SK-N-SH (cell line): ENCODE measurements at regions not wholly inside any gene's neighbourhood (a gene's known extent, or its start where the extent isn't known, plus 50 kb on each side); places are given as distances from the start of the nearest gene placed in this dataset.

Source experiments
- CTCF ChIA-PET: fragments of 300-600, 350-600 bp; formaldehyde crosslinking; extraction: SDS; loops from one replicate; lab custom pipeline; 2021; lab: Yijun Ruan, JAX
- POLR2A ChIA-PET: fragments of 350-600 bp; sonication (Branson Sonifier 250); formaldehyde crosslinking; extraction: SDS; loops from one replicate; lab custom pipeline; 2020; ENCODE audit warnings: antibody characterized with exemption, inconsistent platforms; lab: Yijun Ruan, JAX
- DNase-seq: peaks from one replicate; pipeline ENCODE4 v3.0.0; 2012
- H2AFZ ChIP-seq: fragments of 200-600 bp; sonication (generic); 2 replicates; pipeline ENCODE4 v1.8.1; 2016; ENCODE audit warnings: antibody characterized with exemption, mild to moderate bottlenecking, low read depth
- H3F3A ChIP-seq: fragments of 200-600 bp; sonication (generic); replicated peaks from 2 replicates; pipeline ENCODE3; 2016; ENCODE audit warnings: antibody characterized with exemption, mild to moderate bottlenecking; ENCODE audit not compliant: insufficient read depth
- H3K27ac ChIP-seq, 2 experiments: fragments of 200-500 bp in 1 of 2; fragments of 200-600 bp in 1 of 2; sonication (Bioruptor generic) in 1 of 2; sonication (generic), shearing (Covaris generic) in 1 of 2; 2 replicates each; pipeline versions ENCODE4 v1.5.1 to v1.6.1; 2014 to 2016; ENCODE audit warnings: low read depth in 2 of 2, inconsistent platforms in 1 of 2, low read length in 1 of 2, mild to moderate bottlenecking in 1 of 2, mixed read lengths in 1 of 2
- H3K27me3 ChIP-seq: fragments of 200-600 bp; sonication (generic), shearing (Covaris generic); 2 replicates; pipeline ENCODE4 v1.6.1; 2016; ENCODE audit warnings: mixed run types; ENCODE audit not compliant: insufficient read depth
- H3K36me3 ChIP-seq, 2 experiments: fragments of 200-500 bp in 1 of 2; fragments of 200-600 bp in 1 of 2; sonication (Bioruptor generic) in 1 of 2; sonication (generic) in 1 of 2; replicated peaks in 1 of 2; 2 replicates each; pipeline versions ENCODE3 to v1.5.1; 2014 to 2016; ENCODE audit warnings: low read length in 1 of 2, mild to moderate bottlenecking in 1 of 2; ENCODE audit not compliant: insufficient read depth in 2 of 2, control insufficient read depth in 1 of 2
- H3K4me1 ChIP-seq, 2 experiments: fragments of 200-500 bp in 1 of 2; fragments of 200-600 bp in 1 of 2; sonication (Bioruptor generic) in 1 of 2; sonication (generic), shearing (Covaris generic) in 1 of 2; 2 replicates each; pipeline versions ENCODE4 v1.5.1 to v1.6.1; 2014 to 2016; ENCODE audit warnings: low read depth in 1 of 2, low read length in 1 of 2, mixed run types in 1 of 2; ENCODE audit not compliant: insufficient read depth in 2 of 2, control insufficient read depth in 1 of 2
- H3K4me2 ChIP-seq: fragments of 200-600 bp; sonication (generic), shearing (Covaris generic); 2 replicates; pipeline ENCODE4 v1.6.1; 2017; ENCODE audit warnings: mixed run types
- H3K4me3 ChIP-seq, 2 experiments: fragments of 200-500 bp in 1 of 2; fragments of 200-600 bp in 1 of 2; sonication (Bioruptor generic) in 1 of 2; sonication (generic), shearing (Covaris generic) in 1 of 2; 2 replicates each; pipeline versions ENCODE4 v1.5.1 to v1.8.1; 2014 to 2016; ENCODE audit warnings: low read depth in 2 of 2, inconsistent platforms in 1 of 2, low read length in 1 of 2, mild to moderate bottlenecking in 1 of 2, mixed read lengths in 1 of 2, moderate library complexity in 1 of 2
- H3K79me2 ChIP-seq: fragments of 200-600 bp; sonication (generic); 2 replicates; pipeline ENCODE4 v1.8.1; 2017; ENCODE audit warnings: mild to moderate bottlenecking; ENCODE audit not compliant: insufficient read depth
- H3K9ac ChIP-seq: fragments of 200-600 bp; sonication (generic); 2 replicates; pipeline ENCODE4 v1.6.1; 2017; ENCODE audit warnings: mixed run types
- H3K9me2 ChIP-seq: fragments of 200-600 bp; sonication (generic); 2 replicates; pipeline ENCODE4 v1.6.1; 2017; ENCODE audit warnings: mixed run types
- H3K9me3 ChIP-seq: fragments of 200-600 bp; sonication (generic); 2 replicates; pipeline ENCODE4 v1.6.1; 2017; ENCODE audit warnings: mixed run types, mild to moderate bottlenecking, moderate library complexity
- H4K20me1 ChIP-seq: fragments of 200-600 bp; sonication (generic); 2 replicates; pipeline ENCODE4 v1.6.1; 2017; ENCODE audit warnings: mild to moderate bottlenecking, mixed run types; ENCODE audit not compliant: insufficient read depth
- CTCF ChIP-seq: fragments of 200-600 bp; sonication (generic); IDR thresholded peaks from 2 replicates; pipeline ENCODE4 v1.6.1; 2017; ENCODE audit warnings: antibody characterized with exemption, mild to moderate bottlenecking, moderate library complexity
- ELF1 ChIP-seq: IDR thresholded peaks from 2 replicates; pipeline ENCODE4 v1.4.0; 2012
- EP300 ChIP-seq, 2 experiments: IDR thresholded peaks; 2 replicates each; pipeline versions ENCODE4 v1.4.0 to v1.6.1; 2012; ENCODE audit warnings: borderline replicate concordance in 1 of 2, low read depth in 1 of 2, low read length in 1 of 2
- FOXJ3 ChIP-seq: sonication (generic); formaldehyde crosslinking; IDR thresholded peaks from 2 replicates; pipeline ENCODE4 v1.5.1; 2020; ENCODE audit warnings: mild to moderate bottlenecking, missing genetic modification reagents
- FOXM1 ChIP-seq: IDR thresholded peaks from 2 replicates; pipeline ENCODE4 v1.4.0; 2012; ENCODE audit warnings: low read depth, mild to moderate bottlenecking
- GABPA ChIP-seq: IDR thresholded peaks from 2 replicates; pipeline ENCODE4 v1.4.0; 2012; ENCODE audit warnings: low read depth, mild to moderate bottlenecking
- GATA2 ChIP-seq: sonication (generic); formaldehyde crosslinking; IDR thresholded peaks from 2 replicates; pipeline ENCODE4 v1.5.0; 2020; ENCODE audit warnings: mild to moderate bottlenecking, missing genetic modification reagents
- IRF3 ChIP-seq: fragments of 150-350 bp; IDR thresholded peaks from 2 replicates; pipeline ENCODE4 v1.6.1; 2016; ENCODE audit warnings: mild to moderate bottlenecking, low read depth, low read length
- JUND ChIP-seq: IDR thresholded peaks from 2 replicates; pipeline ENCODE4 v1.4.0; 2012
- MEF2A ChIP-seq: IDR thresholded peaks from 2 replicates; pipeline ENCODE4 v1.4.0; 2012; ENCODE audit warnings: low read depth, borderline replicate concordance
- MXI1 ChIP-seq: IDR thresholded peaks from 2 replicates; pipeline ENCODE4 v1.6.1; 2012; ENCODE audit warnings: mild to moderate bottlenecking, low read depth, low read length, improper control_type of control experiment
- NFIC ChIP-seq: IDR thresholded peaks from 2 replicates; pipeline ENCODE4 v1.4.0; 2012; ENCODE audit warnings: borderline replicate concordance
- NRF1 ChIP-seq: IDR thresholded peaks from 2 replicates; pipeline ENCODE4 v1.6.1; 2012; ENCODE audit warnings: low read depth, mild to moderate bottlenecking, low read length
- RAD21 ChIP-seq: IDR thresholded peaks from 2 replicates; pipeline ENCODE4 v1.6.1; 2012; ENCODE audit warnings: mild to moderate bottlenecking, low read length
- RCOR1 ChIP-seq: fragments of 150-350 bp; IDR thresholded peaks from 2 replicates; pipeline ENCODE4 v1.6.1; 2017; ENCODE audit warnings: antibody characterized with exemption, low read length
- TAF1 ChIP-seq: IDR thresholded peaks from 2 replicates; pipeline ENCODE4 v1.6.1; 2012; ENCODE audit warnings: low read depth, mild to moderate bottlenecking, low read length, moderate library complexity, borderline replicate concordance
- YY1 ChIP-seq: IDR thresholded peaks from 2 replicates; pipeline ENCODE4 v1.4.0; 2012; ENCODE audit warnings: low read depth, mild to moderate bottlenecking
- ZBTB33 ChIP-seq: IDR thresholded peaks from 2 replicates; pipeline ENCODE4 v1.4.0; 2012; ENCODE audit warnings: low read depth, borderline replicate concordance
- WGBS: methylation state at CpG from one replicate; pipeline ENCODE4 v1.1.6; 2017; ENCODE audit warnings: low lambda C conversion rate; 5-methylcytosine and 5-hydroxymethylcytosine counted together
- TF ChIP-seq, protein P1 (sequence below): fragments of 150-350 bp; IDR thresholded peaks from 2 replicates; pipeline ENCODE4 v1.6.1; 2017; ENCODE audit warnings: antibody characterized with exemption, low read length, low read depth, borderline replicate concordance
- TF ChIP-seq, protein P2 (sequence below): IDR thresholded peaks from 2 replicates; pipeline ENCODE4 v1.4.0; 2012; ENCODE audit warnings: low read depth, borderline replicate concordance

DNA sequence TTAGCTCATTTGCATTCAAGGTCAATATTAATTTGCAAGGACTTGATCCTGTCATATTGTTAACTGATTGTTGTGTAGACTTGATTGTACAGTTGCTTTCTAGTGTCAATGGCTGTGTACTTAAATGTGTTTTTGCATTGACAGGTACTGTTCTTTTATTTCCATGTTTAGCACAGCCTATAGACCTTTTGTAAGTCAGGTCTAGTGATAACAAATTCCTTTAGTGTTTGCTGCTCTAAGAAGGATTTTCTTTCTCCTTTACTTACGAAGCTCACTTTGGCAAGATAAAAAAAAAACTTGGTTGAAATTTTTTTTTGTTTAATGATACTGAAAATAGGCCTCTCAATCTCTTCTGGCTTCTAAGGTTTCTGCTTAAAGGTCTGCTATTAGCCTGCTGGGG lies 942.3 kb downstream of the QKI start:
- no peak overlapping the region for H3K4me3 ChIP-seq
- TF ChIP-seq NRF1 = no peak
- no peak for TF ChIP-seq ELF1
- no peak for TF ChIP-seq MEF2A
- no peak for TF ChIP-seq YY1
- no peak for TF ChIP-seq CTCF
- TF ChIP-seq RAD21 = no peak
- TF ChIP-seq RCOR1 = no peak
- no peak for TF ChIP-seq JUND
- no peak for TF ChIP-seq NFIC
- no peak for TF ChIP-seq IRF3
- no peak for TF ChIP-seq FOXJ3 (CRISPR knock-in tag)
- no peak for TF ChIP-seq GATA2 (CRISPR knock-in tag)
- TF ChIP-seq, protein P1, sequence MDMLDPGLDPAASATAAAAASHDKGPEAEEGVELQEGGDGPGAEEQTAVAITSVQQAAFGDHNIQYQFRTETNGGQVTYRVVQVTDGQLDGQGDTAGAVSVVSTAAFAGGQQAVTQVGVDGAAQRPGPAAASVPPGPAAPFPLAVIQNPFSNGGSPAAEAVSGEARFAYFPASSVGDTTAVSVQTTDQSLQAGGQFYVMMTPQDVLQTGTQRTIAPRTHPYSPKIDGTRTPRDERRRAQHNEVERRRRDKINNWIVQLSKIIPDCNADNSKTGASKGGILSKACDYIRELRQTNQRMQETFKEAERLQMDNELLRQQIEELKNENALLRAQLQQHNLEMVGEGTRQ = no peak
- CTCF ChIA-PET = no interaction called here
- no peaks in the 10 kb centered on the region for H3K36me3 ChIP-seq
- no peak overlapping the region for H3K4me2 ChIP-seq
- H3K4me1 ChIP-seq = no peaks in the 10 kb centered on the region
- no peak for DNase-seq
- H4K20me1 ChIP-seq = no peaks in the 10 kb centered on the region
- no peak overlapping the region for H3K9ac ChIP-seq
- H3K9me3 ChIP-seq = no peaks in the 10 kb centered on the region
- no peaks in the 10 kb centered on the region for H3K79me2 ChIP-seq
- no peak overlapping the region for H2AFZ ChIP-seq
- WGBS = 11% methylated on average over 1 of the region's 1 CpG
- POLR2A ChIA-PET = no interaction called here
- H3F3A ChIP-seq = no peaks in the 10 kb centered on the region
- no peak overlapping the region for H3K27ac ChIP-seq
- H3K9me2 ChIP-seq = no peaks in the 10 kb centered on the region
- H3K27me3 ChIP-seq = no peaks in the 10 kb centered on the region

- ChIA-PET POLR2A (no interaction called here), CTCF (no interaction called here)
- H3K27me3 ChIP-seq = no peaks in the 10 kb centered on the region
- H3K4me3 ChIP-seq = no peak overlapping the region
- H3K36me3 ChIP-seq = no peaks in the 10 kb centered on the region
- H4K20me1 ChIP-seq = no peaks in the 10 kb centered on the region
- no CpG with 5 or more reads among the region's 2 CpGs for WGBS
- H3K4me1 ChIP-seq = no peaks in the 10 kb centered on the region
- H3K9me3 ChIP-seq = 0 out of 2 replicates have a peak, but pooled peaks cover 6% of the 10 kb centered on the region
- H3K79me2 ChIP-seq = no peaks in the 10 kb centered on the region
- no peak for DNase-seq
- no peak overlapping the region for H2AFZ ChIP-seq
- no peaks in the 10 kb centered on the region for H3F3A ChIP-seq
- H3K4me2 ChIP-seq = no peak overlapping the region
- no peak overlapping the region for H3K9ac ChIP-seq
- no peak overlapping the region for H3K27ac ChIP-seq
- H3K9me2 ChIP-seq = no peaks in the 10 kb centered on the region
- TF ChIP-seq MEF2A (no peak), IRF3 (no peak), RAD21 (no peak), GABPA (no peak), GATA2 (CRISPR knock-in tag) (no peak), TAF1 (no peak), ZBTB33 (no peak), FOXM1 (no peak), EP300 (IDR thresholded peaks at IDR 0.05; ENCODE audit: borderline replicate concordance in 1 of 2, low read depth in 1 of 2, low read length in 1 of 2) (no peak), MXI1 (no peak), NFIC (no peak)
- TF ChIP-seq, protein P2, sequence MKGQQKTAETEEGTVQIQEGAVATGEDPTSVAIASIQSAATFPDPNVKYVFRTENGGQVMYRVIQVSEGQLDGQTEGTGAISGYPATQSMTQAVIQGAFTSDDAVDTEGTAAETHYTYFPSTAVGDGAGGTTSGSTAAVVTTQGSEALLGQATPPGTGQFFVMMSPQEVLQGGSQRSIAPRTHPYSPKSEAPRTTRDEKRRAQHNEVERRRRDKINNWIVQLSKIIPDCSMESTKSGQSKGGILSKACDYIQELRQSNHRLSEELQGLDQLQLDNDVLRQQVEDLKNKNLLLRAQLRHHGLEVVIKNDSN = no peak
- TF ChIP-seq, protein P1 = no peak
Measured at GRCh38 chr6:164347455-164347854, 932.9 kb downstream of the QKI start.
